ENCODE measurements at regions not wholly inside any gene's neighbourhood (a gene's known extent, or its start where the extent isn't known, plus 50 kb on each side); places are given as distances from the start of the nearest gene placed in this dataset.

DNA sequence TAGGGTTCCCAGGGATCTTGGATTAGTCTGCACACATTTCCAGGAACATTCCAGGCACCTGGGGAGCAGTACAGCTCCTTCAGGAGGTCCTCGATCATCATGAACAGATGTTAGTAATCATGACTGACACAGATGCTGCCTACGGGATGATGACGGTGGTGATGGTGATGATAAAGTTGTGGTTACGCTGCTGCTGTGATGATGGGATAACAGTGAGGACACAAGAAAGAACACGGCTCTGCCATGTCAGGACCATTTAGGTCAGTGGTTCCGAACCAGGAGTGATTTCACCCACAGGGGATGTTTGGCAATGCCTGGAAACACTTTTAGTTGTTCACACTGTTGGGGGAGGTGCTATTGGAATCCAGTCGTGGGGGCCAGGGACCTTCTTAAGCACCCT lies 1193.0 kb downstream of the UQCRFS1 start:
- CTCF ChIA-PET: no interaction called here
- no peak for FAIRE-seq

More for the DNA sequence above, 1193.0 kb downstream of the UQCRFS1 start:
- no peak for DNase-seq (ENCODE audit: low read depth, low spot score)
- Histone ChIP-seq H3K4me3 (replicated peaks in 1 of 3; ENCODE audit: insufficient read depth in 1 of 3, low read depth in 1 of 3, low read length in 3 of 3) (no peak overlapping the region), H3K9me1 (replicated peaks; ENCODE audit: control insufficient read depth, extremely low read depth, insufficient read depth, low read length) (no peaks in the 10 kb centered on the region), H4K20me1 (replicated peaks; ENCODE audit: control insufficient read depth, extremely low read depth, insufficient read depth, low read length) (no peaks in the 10 kb centered on the region), H3K9me3 (replicated peaks; ENCODE audit: control insufficient read depth, insufficient read depth, low read length) (peaks cover 2% of the 10 kb centered on the region), H3K36me3 (ENCODE audit: control insufficient read depth in 2 of 2, extremely low read depth in 1 of 2, insufficient read depth in 2 of 2, low read length in 2 of 2) (no peaks in the 10 kb centered on the region), H3K9ac (replicated peaks; ENCODE audit: extremely low read depth, insufficient read depth, low read length) (no peak overlapping the region), H3K4me1 (ENCODE audit: control insufficient read depth, extremely low read depth, insufficient read depth, low read length) (no peaks in the 10 kb centered on the region), H3K27ac (ENCODE audit: insufficient read depth, low read depth, low read length) (no peak overlapping the region), H3K27me3 (ENCODE audit: control insufficient read depth in 2 of 2, insufficient read depth in 2 of 2, low read length in 2 of 2) (no peaks in the 10 kb centered on the region), H3K4me2 (ENCODE audit: insufficient read depth, low read length) (no peak overlapping the region), H3K79me2 (ENCODE audit: control insufficient read depth, insufficient read depth, low read length) (no peaks in the 10 kb centered on the region), H2AFZ (ENCODE audit: low read depth, low read length) (no peak overlapping the region)
- POLR2A ChIA-PET: no interaction called here
- dilution Hi-C loops (cut with MboI; ENCODE audit: extremely low pct_ligation_motif_present, low sequenced_read_pairs) (no loop called here), intact Hi-C loops (cut with micrococcal nuclease) (no loop called here)
- BruUV-seq (replicated peaks): no TSS peak
- TF ChIP-seq MYC (IDR thresholded peaks at IDR 0.05; ENCODE audit: low read depth, low read length): no peak
- no peak for TF ChIP-seq FOS (IDR thresholded peaks at IDR 0.05; ENCODE audit: borderline replicate concordance, insufficient read depth, low read length)
- no peak for TF ChIP-seq GATA2 (IDR thresholded peaks at IDR 0.05; ENCODE audit: insufficient read depth, insufficient read length, low read depth, low read length)
- TF ChIP-seq, protein P1, sequence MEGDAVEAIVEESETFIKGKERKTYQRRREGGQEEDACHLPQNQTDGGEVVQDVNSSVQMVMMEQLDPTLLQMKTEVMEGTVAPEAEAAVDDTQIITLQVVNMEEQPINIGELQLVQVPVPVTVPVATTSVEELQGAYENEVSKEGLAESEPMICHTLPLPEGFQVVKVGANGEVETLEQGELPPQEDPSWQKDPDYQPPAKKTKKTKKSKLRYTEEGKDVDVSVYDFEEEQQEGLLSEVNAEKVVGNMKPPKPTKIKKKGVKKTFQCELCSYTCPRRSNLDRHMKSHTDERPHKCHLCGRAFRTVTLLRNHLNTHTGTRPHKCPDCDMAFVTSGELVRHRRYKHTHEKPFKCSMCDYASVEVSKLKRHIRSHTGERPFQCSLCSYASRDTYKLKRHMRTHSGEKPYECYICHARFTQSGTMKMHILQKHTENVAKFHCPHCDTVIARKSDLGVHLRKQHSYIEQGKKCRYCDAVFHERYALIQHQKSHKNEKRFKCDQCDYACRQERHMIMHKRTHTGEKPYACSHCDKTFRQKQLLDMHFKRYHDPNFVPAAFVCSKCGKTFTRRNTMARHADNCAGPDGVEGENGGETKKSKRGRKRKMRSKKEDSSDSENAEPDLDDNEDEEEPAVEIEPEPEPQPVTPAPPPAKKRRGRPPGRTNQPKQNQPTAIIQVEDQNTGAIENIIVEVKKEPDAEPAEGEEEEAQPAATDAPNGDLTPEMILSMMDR (IDR thresholded peaks at IDR 0.05; ENCODE audit: extremely low read depth in 1 of 2, insufficient read depth in 1 of 2, low read depth in 1 of 2, low read length in 2 of 2): no peak
- TF ChIP-seq, protein P2, sequence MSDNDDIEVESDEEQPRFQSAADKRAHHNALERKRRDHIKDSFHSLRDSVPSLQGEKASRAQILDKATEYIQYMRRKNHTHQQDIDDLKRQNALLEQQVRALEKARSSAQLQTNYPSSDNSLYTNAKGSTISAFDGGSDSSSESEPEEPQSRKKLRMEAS (IDR thresholded peaks at IDR 0.05; ENCODE audit: insufficient read depth, insufficient read length): no peak
- no peak for TF ChIP-seq POLR2AphosphoS5 (IDR thresholded peaks at IDR 0.05; ENCODE audit: insufficient read depth, low read depth, low read length)
- TF ChIP-seq JUN (IDR thresholded peaks at IDR 0.05; ENCODE audit: borderline replicate concordance, insufficient read depth, insufficient read length, low read depth): no peak
- no peak for TF ChIP-seq EZH2 (IDR thresholded peaks at IDR 0.05; ENCODE audit: borderline replicate concordance, low read depth, low read length, severe bottlenecking)
- TF ChIP-seq POLR2A (IDR thresholded peaks at IDR 0.05; ENCODE audit: low read depth, low read length): no peak

Data from endothelial cell of umbilical vein (primary cell).